Endothelial cell (in vitro differentiated cells): ENCODE measurements at regions not wholly inside any gene's neighbourhood (a gene's known extent, or its start where the extent isn't known, plus 50 kb on each side); places are given as distances from the start of the nearest gene placed in this dataset.

Source experiments
- DNase-seq: peaks from one replicate; pipeline ENCODE4 v3.0.0; 2021; ENCODE audit warnings: low spot score
- H3K27ac Mint-ChIP-seq: one replicate; pipeline ENCODE4 v1.8.0; 2021; ENCODE audit warnings: mixed read lengths, inconsistent platforms; ENCODE audit not compliant: unreplicated experiment
- H3K27me3 Mint-ChIP-seq: one replicate; pipeline ENCODE4 v1.8.0; 2021; ENCODE audit warnings: mild to moderate bottlenecking, moderate library complexity, mixed read lengths, inconsistent platforms; ENCODE audit not compliant: unreplicated experiment
- H3K36me3 Mint-ChIP-seq: one replicate; pipeline ENCODE4 v1.8.0; 2021; ENCODE audit warnings: mild to moderate bottlenecking, low read depth, mixed read lengths, inconsistent platforms; ENCODE audit not compliant: unreplicated experiment
- H3K4me1 Mint-ChIP-seq: one replicate; pipeline ENCODE4 v1.8.0; 2021; ENCODE audit warnings: mild to moderate bottlenecking, mixed read lengths, inconsistent platforms; ENCODE audit not compliant: unreplicated experiment
- H3K4me3 Mint-ChIP-seq: one replicate; pipeline ENCODE4 v1.8.0; 2021; ENCODE audit warnings: mild to moderate bottlenecking, mixed read lengths, inconsistent platforms; ENCODE audit not compliant: unreplicated experiment
- H3K9me3 Mint-ChIP-seq: one replicate; pipeline ENCODE4 v1.8.0; 2021; ENCODE audit warnings: mixed read lengths, inconsistent platforms; ENCODE audit not compliant: unreplicated experiment
- TF ChIP-seq, protein P1 (sequence below): fragments of 200-600 bp; sonication (generic); IDR thresholded peaks from one replicate; pipeline ENCODE4 v1.5.0; 2021; ENCODE audit warnings: antibody characterized with exemption; ENCODE audit not compliant: unreplicated experiment

DNA sequence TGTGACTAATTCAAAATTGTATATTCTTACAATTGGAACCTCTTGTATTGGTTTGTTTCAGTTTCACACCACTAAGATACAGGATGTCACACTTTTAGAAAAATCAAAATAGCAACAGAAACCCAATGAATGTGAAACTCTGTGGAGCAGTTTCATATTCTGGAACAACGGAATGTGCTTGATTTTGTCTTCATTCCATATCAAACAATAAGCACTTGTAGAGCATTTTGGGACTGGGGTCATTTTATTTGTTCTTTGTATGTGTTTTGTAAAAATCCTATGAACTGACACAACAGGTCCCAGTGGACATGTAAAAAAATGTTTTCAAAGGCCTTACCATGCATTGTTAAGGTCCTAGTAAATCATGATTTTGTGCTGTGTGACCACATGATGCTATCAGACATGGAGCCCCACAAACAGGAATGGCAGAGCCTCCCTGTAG, 123.1 kb downstream of the DKK1 start:
- Mint-ChIP-seq H3K4me3 (no peak overlapping the region), H3K36me3 (no peaks in the 10 kb centered on the region), H3K27ac (no peak overlapping the region), H3K4me1 (no peaks in the 10 kb centered on the region), H3K27me3 (no peaks in the 10 kb centered on the region), H3K9me3 (no peaks in the 10 kb centered on the region)
- no peak for DNase-seq
- TF ChIP-seq, protein P1, sequence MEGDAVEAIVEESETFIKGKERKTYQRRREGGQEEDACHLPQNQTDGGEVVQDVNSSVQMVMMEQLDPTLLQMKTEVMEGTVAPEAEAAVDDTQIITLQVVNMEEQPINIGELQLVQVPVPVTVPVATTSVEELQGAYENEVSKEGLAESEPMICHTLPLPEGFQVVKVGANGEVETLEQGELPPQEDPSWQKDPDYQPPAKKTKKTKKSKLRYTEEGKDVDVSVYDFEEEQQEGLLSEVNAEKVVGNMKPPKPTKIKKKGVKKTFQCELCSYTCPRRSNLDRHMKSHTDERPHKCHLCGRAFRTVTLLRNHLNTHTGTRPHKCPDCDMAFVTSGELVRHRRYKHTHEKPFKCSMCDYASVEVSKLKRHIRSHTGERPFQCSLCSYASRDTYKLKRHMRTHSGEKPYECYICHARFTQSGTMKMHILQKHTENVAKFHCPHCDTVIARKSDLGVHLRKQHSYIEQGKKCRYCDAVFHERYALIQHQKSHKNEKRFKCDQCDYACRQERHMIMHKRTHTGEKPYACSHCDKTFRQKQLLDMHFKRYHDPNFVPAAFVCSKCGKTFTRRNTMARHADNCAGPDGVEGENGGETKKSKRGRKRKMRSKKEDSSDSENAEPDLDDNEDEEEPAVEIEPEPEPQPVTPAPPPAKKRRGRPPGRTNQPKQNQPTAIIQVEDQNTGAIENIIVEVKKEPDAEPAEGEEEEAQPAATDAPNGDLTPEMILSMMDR = no peak

DNA sequence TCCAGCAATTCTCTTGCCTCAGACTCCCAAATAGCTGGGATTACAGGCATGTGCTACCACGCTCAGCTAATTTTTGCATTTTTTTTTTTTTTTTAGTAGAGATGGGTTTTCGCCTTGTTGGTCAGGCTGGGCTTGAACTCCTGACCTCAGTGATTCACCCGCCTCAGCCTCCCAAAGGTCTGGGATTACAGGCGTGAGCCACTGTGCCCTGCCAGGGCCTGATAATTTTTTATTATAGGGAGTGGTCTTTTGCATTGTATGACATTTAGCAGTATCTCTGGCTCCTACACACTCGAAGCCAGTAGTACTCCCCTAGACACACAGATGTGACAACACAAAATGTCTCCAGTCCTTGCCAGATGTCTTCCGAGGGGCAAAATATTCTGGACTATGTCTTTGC, 124.0 kb downstream of the DKK1 start:
- H3K9me3 Mint-ChIP-seq = no peaks in the 10 kb centered on the region
- TF ChIP-seq, protein P1 = no peak
- H3K27me3 Mint-ChIP-seq = no peaks in the 10 kb centered on the region
- no peaks in the 10 kb centered on the region for H3K4me1 Mint-ChIP-seq
- no peak overlapping the region for H3K27ac Mint-ChIP-seq
- no peak for DNase-seq
- H3K4me3 Mint-ChIP-seq = no peak overlapping the region
- H3K36me3 Mint-ChIP-seq = no peaks in the 10 kb centered on the region

DNA sequence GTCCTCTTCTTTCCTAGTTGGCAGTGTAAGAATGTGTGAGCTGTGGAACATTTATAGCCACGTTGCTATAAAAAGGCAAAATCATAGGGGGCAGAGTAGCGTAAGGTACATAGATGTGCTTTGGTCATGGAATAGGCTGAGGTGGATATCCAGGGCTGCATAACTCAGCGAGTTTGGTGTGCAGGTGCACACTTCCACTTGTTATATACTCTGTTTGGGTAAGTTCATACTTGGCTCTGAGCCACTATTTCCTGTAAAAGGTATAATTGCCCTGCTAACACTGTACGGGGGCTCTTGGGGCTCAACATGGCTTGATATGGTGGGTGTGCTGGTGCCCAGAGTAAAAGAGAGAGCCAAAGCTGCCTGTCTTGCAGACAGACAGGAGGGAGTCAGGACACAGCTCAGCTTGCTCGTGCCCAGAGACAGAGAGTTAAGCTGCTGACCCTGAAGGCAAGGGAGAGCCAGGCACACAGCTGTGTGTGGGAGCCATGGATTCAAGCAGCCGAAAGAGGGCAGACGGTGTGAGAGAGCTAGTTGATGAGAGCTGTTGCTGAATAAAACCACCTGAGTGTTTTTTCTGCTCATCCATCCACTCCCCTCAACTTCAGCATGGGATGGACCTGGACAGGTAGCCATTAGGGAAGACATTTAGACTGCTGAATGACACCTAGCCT, 126.7 kb downstream of the DKK1 start:
- TF ChIP-seq, protein P1 = no peak
- Mint-ChIP-seq H3K27ac (no peak overlapping the region), H3K27me3 (no peaks in the 10 kb centered on the region), H3K4me3 (no peak overlapping the region), H3K9me3 (no peaks in the 10 kb centered on the region), H3K4me1 (no peaks in the 10 kb centered on the region), H3K36me3 (no peaks in the 10 kb centered on the region)
- no peak for DNase-seq

DNA sequence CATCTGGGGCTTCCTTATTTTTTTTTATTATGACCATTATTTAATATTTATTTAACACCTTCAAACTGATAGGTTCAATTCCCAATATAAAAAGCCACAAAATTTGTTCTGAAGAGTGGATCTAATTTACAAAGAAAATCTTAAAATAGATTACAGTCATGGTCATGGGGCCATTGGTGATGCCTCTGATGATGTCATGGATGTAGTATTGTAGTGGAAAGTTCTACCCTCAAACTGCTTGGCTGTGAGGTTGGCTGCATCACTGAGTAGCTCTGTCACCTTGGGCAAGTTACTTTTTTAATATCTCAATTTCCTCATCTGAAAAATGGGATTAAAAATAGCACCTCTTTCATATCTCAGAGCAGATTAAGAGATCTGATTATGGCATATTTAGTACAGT, 128.5 kb downstream of the DKK1 start:
- Mint-ChIP-seq H3K27me3 (no peaks in the 10 kb centered on the region), H3K36me3 (no peaks in the 10 kb centered on the region), H3K9me3 (no peaks in the 10 kb centered on the region), H3K4me1 (no peaks in the 10 kb centered on the region), H3K27ac (no peak overlapping the region), H3K4me3 (no peak overlapping the region)
- no peak for DNase-seq
- TF ChIP-seq, protein P1 = no peak

DNA sequence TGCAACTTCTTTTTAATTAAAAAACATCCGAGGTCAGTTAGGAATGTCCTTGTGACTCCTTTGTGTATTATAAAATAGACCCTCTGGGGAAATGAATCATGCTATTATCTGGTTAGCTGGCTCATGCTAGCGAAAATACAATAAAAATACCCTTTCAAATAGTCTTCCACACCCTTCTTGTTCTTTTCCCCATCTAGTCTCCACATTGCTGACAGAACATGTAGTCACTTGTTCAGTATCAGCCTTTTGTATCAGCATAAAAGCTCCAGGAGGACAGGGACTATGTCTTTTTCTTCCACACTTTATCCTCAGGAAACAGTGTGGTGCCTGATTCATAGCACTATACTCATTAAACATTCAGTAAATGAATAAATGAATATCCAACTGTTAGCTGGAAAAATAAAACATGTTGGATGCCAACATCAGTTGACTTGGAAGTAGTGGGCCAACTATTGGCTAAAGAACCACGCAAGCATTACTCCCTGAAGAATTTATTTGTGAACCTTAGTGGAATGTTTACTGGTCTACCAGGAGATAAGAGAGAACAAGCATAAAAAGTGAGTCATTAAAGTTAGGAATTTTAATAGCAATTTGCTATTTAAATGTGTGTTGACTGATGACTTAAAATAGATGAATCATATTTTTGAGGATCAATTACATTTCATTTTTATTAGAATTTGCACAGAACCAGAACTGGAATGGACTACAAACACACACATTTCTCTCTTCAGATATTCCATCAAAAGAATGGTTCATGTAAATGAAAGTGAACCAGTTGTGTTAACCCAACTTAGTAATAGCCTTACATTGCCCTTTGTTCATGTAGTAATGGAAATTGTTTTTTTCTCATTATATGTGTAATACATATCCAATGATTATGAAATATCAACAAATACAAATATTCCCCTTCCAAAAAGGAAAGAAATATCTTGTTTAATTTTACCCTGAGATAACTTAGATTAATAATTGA, 129.6 kb downstream of the DKK1 start:
- H3K27ac Mint-ChIP-seq = no peak overlapping the region
- no peaks in the 10 kb centered on the region for H3K4me1 Mint-ChIP-seq
- no peak for DNase-seq
- H3K36me3 Mint-ChIP-seq = no peaks in the 10 kb centered on the region
- H3K27me3 Mint-ChIP-seq = no peaks in the 10 kb centered on the region
- TF ChIP-seq, protein P1 = no peak
- H3K4me3 Mint-ChIP-seq = no peak overlapping the region
- no peaks in the 10 kb centered on the region for H3K9me3 Mint-ChIP-seq
